WTC11 (cell line): ENCODE measurements at regions not wholly inside any gene's neighbourhood (a gene's known extent, or its start where the extent isn't known, plus 50 kb on each side); places are given as distances from the start of the nearest gene placed in this dataset.

ENCODE experiments used
- ATAC-seq: fragments of 200-7000 bp; cut with Tn5 transposase; 2 replicates; pipeline ENCODE4 v1.10.0; 2021; ENCODE audit warnings: mild to moderate bottlenecking, moderate library complexity
- CTCF ChIA-PET: fragments of 300-600 bp; sonication (Branson Sonifier 250); formaldehyde crosslinking; loops from one replicate; lab custom pipeline; 2021; ENCODE audit warnings: antibody characterized with exemption; lab: Charles Lee
- POLR2A ChIA-PET: fragments of 350-600 bp; sonication (Branson Sonifier 250); formaldehyde crosslinking; loops from one replicate; lab custom pipeline; 2021; ENCODE audit warnings: antibody characterized with exemption; lab: Charles Lee
- DNase-seq: peaks from one replicate; pipeline ENCODE4 v3.0.0; 2021; ENCODE audit warnings: low spot score
- H3K27ac Mint-ChIP-seq: 2 replicates; pipeline ENCODE4 v1.8.0; 2021; ENCODE audit warnings: mixed read lengths
- H3K27me3 Mint-ChIP-seq: 2 replicates; pipeline ENCODE4 v1.8.0; 2021; ENCODE audit warnings: low read depth, mild to moderate bottlenecking, moderate library complexity, mixed read lengths
- H3K36me3 Mint-ChIP-seq: 2 replicates; pipeline ENCODE4 v1.8.0; 2021; ENCODE audit warnings: mixed read lengths
- H3K4me1 Mint-ChIP-seq: 2 replicates; pipeline ENCODE4 v1.8.0; 2022; ENCODE audit warnings: mixed read lengths
- H3K4me3 Mint-ChIP-seq: 2 replicates; pipeline ENCODE4 v1.8.0; 2021; ENCODE audit warnings: mild to moderate bottlenecking, moderate library complexity, mixed read lengths
- H3K9me3 Mint-ChIP-seq: 2 replicates; pipeline ENCODE4 v1.8.0; 2021; ENCODE audit warnings: mixed read lengths
- CREB1 ChIP-seq: sonication (generic); formaldehyde crosslinking; IDR thresholded peaks from 2 replicates; pipeline ENCODE4 v1.8.0; 2023; ENCODE audit warnings: mild to moderate bottlenecking, missing genetic modification reagents
- E2F1 ChIP-seq: sonication (generic); formaldehyde crosslinking; IDR thresholded peaks from 2 replicates; pipeline ENCODE4 v1.8.0; 2022; ENCODE audit warnings: mild to moderate bottlenecking, missing genetic modification reagents
- ETV6 ChIP-seq: sonication (generic); formaldehyde crosslinking; IDR thresholded peaks from 2 replicates; pipeline ENCODE4 v1.8.1; 2022; ENCODE audit warnings: mild to moderate bottlenecking, missing genetic modification reagents
- HMGA2 ChIP-seq: fragments of 250-450 bp; sonication (Bioruptor Pico); IDR thresholded peaks from 2 replicates; pipeline ENCODE4 v1.4.0; 2021; ENCODE audit warnings: mild to moderate bottlenecking, moderate library complexity
- IRF1 ChIP-seq: sonication (generic); formaldehyde crosslinking; IDR thresholded peaks from 2 replicates; pipeline ENCODE4 v1.8.0; 2023; ENCODE audit warnings: missing genetic modification reagents
- MXD4 ChIP-seq: fragments of 250-450 bp; sonication (Bioruptor Pico); IDR thresholded peaks from 2 replicates; pipeline ENCODE4 v1.8.0; 2021; ENCODE audit warnings: mild to moderate bottlenecking, moderate library complexity, borderline replicate concordance
- NFE2L1 ChIP-seq: sonication (generic); formaldehyde crosslinking; IDR thresholded peaks from 2 replicates; pipeline ENCODE4 v1.8.1; 2023; ENCODE audit warnings: missing genetic modification reagents
- NR1H2 ChIP-seq: sonication (generic); formaldehyde crosslinking; IDR thresholded peaks from 2 replicates; pipeline ENCODE4 v1.9.0; 2021; ENCODE audit warnings: mild to moderate bottlenecking, moderate library complexity, missing genetic modification reagents
- NR2C2 ChIP-seq: sonication (generic); formaldehyde crosslinking; IDR thresholded peaks from 2 replicates; pipeline ENCODE4 v1.8.0; 2022; ENCODE audit warnings: mild to moderate bottlenecking, missing genetic modification reagents
- NR3C1 ChIP-seq: sonication (generic); formaldehyde crosslinking; conservative IDR thresholded peaks from 2 replicates; pipeline ENCODE4 v1.8.1; 2023; ENCODE audit warnings: low read depth, mild to moderate bottlenecking, missing genetic modification reagents
- RORB ChIP-seq: fragments of 250-450 bp; sonication (Bioruptor Pico); IDR thresholded peaks from 2 replicates; pipeline ENCODE4 v1.9.0; 2021; ENCODE audit warnings: mild to moderate bottlenecking
- SMAD3 ChIP-seq: sonication (generic); formaldehyde crosslinking; IDR thresholded peaks from 2 replicates; pipeline ENCODE4 v1.8.0; 2022; ENCODE audit warnings: missing genetic modification reagents, mild to moderate bottlenecking, borderline replicate concordance
- STAT6 ChIP-seq: sonication (generic); formaldehyde crosslinking; conservative IDR thresholded peaks from 2 replicates; pipeline ENCODE4 v1.8.1; 2023; ENCODE audit warnings: mild to moderate bottlenecking, low read depth, missing genetic modification reagents, moderate library complexity
- TCF7 ChIP-seq: sonication (generic); formaldehyde crosslinking; IDR thresholded peaks from 2 replicates; pipeline ENCODE4 v1.8.0; 2022; ENCODE audit warnings: mild to moderate bottlenecking, low read depth, missing genetic modification reagents, moderate library complexity
- TEAD4 ChIP-seq: sonication (generic); formaldehyde crosslinking; IDR thresholded peaks from 2 replicates; pipeline ENCODE4 v1.8.0; 2022; ENCODE audit warnings: mild to moderate bottlenecking, missing genetic modification reagents
- TP53 ChIP-seq: sonication (generic); formaldehyde crosslinking; IDR thresholded peaks from 2 replicates; pipeline ENCODE4 v1.8.1; 2023; ENCODE audit warnings: mild to moderate bottlenecking, missing genetic modification reagents
- USF1 ChIP-seq: sonication (generic); formaldehyde crosslinking; IDR thresholded peaks from 2 replicates; pipeline ENCODE4 v1.8.0; 2022; ENCODE audit warnings: mild to moderate bottlenecking, missing genetic modification reagents
- ZBTB43 ChIP-seq: sonication (generic); formaldehyde crosslinking; IDR thresholded peaks from 2 replicates; pipeline ENCODE4 v1.8.1; 2023; ENCODE audit warnings: mild to moderate bottlenecking, missing genetic modification reagents
- ZNF121 ChIP-seq: sonication (generic); formaldehyde crosslinking; IDR thresholded peaks from 2 replicates; pipeline ENCODE4 v1.8.0; 2023; ENCODE audit warnings: missing genetic modification reagents
- ZNF671 ChIP-seq: fragments of 250-450 bp; sonication (Bioruptor Pico); IDR thresholded peaks from 2 replicates; pipeline ENCODE4 v1.8.0; 2021; ENCODE audit warnings: mild to moderate bottlenecking
- TF ChIP-seq, protein P1 (sequence below): fragments of 200-600 bp; IDR thresholded peaks from 2 replicates; pipeline ENCODE4 v1.8.0; 2022; ENCODE audit warnings: antibody characterized with exemption

GRCh38 chr7:68776326-68776725 is 821.9 kb upstream of the AUTS2 start:
- no peak for DNase-seq
- Mint-ChIP-seq H3K4me3 (no peak overlapping the region), H3K27me3 (no peaks in the 10 kb centered on the region), H3K4me1 (peaks cover 7% of the 10 kb centered on the region), H3K27ac (no peak overlapping the region), H3K9me3 (no peaks in the 10 kb centered on the region), H3K36me3 (no peaks in the 10 kb centered on the region)
- POLR2A ChIA-PET, result no interaction called here
- CTCF ChIA-PET, result no interaction called here
- TF ChIP-seq HMGA2 (CRISPR knock-in tag) (no peak), ZNF121 (CRISPR knock-in tag) (no peak), CREB1 (CRISPR knock-in tag) (no peak), TCF7 (CRISPR knock-in tag) (no peak), NFE2L1 (CRISPR knock-in tag) (no peak), SMAD3 (CRISPR knock-in tag) (no peak), NR1H2 (CRISPR knock-in tag) (no peak)
- TF ChIP-seq, protein P1, sequence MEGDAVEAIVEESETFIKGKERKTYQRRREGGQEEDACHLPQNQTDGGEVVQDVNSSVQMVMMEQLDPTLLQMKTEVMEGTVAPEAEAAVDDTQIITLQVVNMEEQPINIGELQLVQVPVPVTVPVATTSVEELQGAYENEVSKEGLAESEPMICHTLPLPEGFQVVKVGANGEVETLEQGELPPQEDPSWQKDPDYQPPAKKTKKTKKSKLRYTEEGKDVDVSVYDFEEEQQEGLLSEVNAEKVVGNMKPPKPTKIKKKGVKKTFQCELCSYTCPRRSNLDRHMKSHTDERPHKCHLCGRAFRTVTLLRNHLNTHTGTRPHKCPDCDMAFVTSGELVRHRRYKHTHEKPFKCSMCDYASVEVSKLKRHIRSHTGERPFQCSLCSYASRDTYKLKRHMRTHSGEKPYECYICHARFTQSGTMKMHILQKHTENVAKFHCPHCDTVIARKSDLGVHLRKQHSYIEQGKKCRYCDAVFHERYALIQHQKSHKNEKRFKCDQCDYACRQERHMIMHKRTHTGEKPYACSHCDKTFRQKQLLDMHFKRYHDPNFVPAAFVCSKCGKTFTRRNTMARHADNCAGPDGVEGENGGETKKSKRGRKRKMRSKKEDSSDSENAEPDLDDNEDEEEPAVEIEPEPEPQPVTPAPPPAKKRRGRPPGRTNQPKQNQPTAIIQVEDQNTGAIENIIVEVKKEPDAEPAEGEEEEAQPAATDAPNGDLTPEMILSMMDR, result no peak
- ATAC-seq, result no peak

GRCh38 chr7:68783684-68784083 is 814.6 kb upstream of the AUTS2 start:
- ATAC-seq (no peak), DNase-seq (no peak)
- H3K4me1 Mint-ChIP-seq, result peaks cover 30% of the 10 kb centered on the region
- peaks cover 17% of the 10 kb centered on the region for H3K27me3 Mint-ChIP-seq
- H3K27ac Mint-ChIP-seq, result peak overlapping the region; percentile 21; the same call in 1 of the 2 replicates
- CTCF ChIA-PET, result interaction anchor here (0.7 kb wide), 1 partner anchor 16 kb away, joined by 3 read pairs; no protein-coding TSS in a partner anchor
- no peak overlapping the region for H3K4me3 Mint-ChIP-seq
- H3K36me3 Mint-ChIP-seq, result no peaks in the 10 kb centered on the region
- no peaks in the 10 kb centered on the region for H3K9me3 Mint-ChIP-seq
- POLR2A ChIA-PET, result no interaction called here
- TF ChIP-seq ZNF671 (no peak), TEAD4 (CRISPR knock-in tag) (no peak), RORB (no peak)

- DNase-seq (no peak), ATAC-seq (no peak)
- ChIA-PET POLR2A (interaction anchor here (0.6 kb wide), 1 partner anchor 1496 kb away, joined by 5 read pairs; no protein-coding TSS in a partner anchor), CTCF (interaction anchor here (0.6 kb wide), 1 partner anchor 282 kb away, joined by 3 read pairs; no protein-coding TSS in a partner anchor)
- Mint-ChIP-seq H3K27ac (no peak overlapping the region), H3K27me3 (peaks cover 28% of the 10 kb centered on the region), H3K9me3 (no peaks in the 10 kb centered on the region), H3K4me3 (no peak overlapping the region), H3K36me3 (no peaks in the 10 kb centered on the region), H3K4me1 (peaks cover 30% of the 10 kb centered on the region)
- TF ChIP-seq TP53 (CRISPR knock-in tag), result no peak
- no peak for TF ChIP-seq NR2C2 (CRISPR knock-in tag)
- no peak for TF ChIP-seq ZBTB43
- TF ChIP-seq IRF1 (CRISPR knock-in tag), result no peak
- TF ChIP-seq USF1, result no peak
- TF ChIP-seq STAT6, result no peak
- no peak for TF ChIP-seq E2F1 (CRISPR knock-in tag)
- no peak for TF ChIP-seq NR3C1 (CRISPR knock-in tag)
- TF ChIP-seq MXD4 (CRISPR knock-in tag), result no peak
- TF ChIP-seq ETV6 (CRISPR knock-in tag), result no peak
- TF ChIP-seq, all 79 proteins: peak for 0
These were observed 813.2 kb upstream of the AUTS2 start for GRCh38 chr7:68785036-68785435.
